Neural cell (in vitro differentiated cells): ENCODE measurements at regions not wholly inside any gene's neighbourhood (a gene's known extent, or its start where the extent isn't known, plus 50 kb on each side); places are given as distances from the start of the nearest gene placed in this dataset.

ENCODE experiments used
- H2AFZ ChIP-seq: fragments of 200-600, 300-800 bp; sonication (generic), shearing (Covaris generic); 2 replicates; pipeline ENCODE4 v1.6.0; 2014; ENCODE audit warnings: low read depth, mild to moderate bottlenecking, antibody characterized with exemption, low read length, moderate library complexity
- H3F3A ChIP-seq: fragments of 200-600 bp; shearing (Covaris generic); 2 replicates; pipeline ENCODE4 v1.6.1; 2016; ENCODE audit warnings: mild to moderate bottlenecking, moderate library complexity, mixed read lengths, antibody characterized with exemption, low read length; ENCODE audit not compliant: insufficient read depth, poor library complexity, severe bottlenecking
- H3K27ac ChIP-seq: fragments of 200-600, 300-800 bp; sonication (generic), shearing (Covaris generic); 2 replicates; pipeline ENCODE4 v1.5.1; 2014; ENCODE audit warnings: mild to moderate bottlenecking, low read length, moderate library complexity
- H3K27me3 ChIP-seq: fragments of 300-800, 200-600 bp; sonication (generic), shearing (Covaris generic); 2 replicates; pipeline ENCODE4 v1.6.0; 2014; ENCODE audit warnings: mild to moderate bottlenecking, low read depth, low read length, moderate library complexity; ENCODE audit not compliant: insufficient read depth
- H3K36me3 ChIP-seq: fragments of 300-800, 200-600 bp; sonication (generic), shearing (Covaris generic); 2 replicates; pipeline ENCODE4 v1.5.1; 2014; ENCODE audit warnings: mild to moderate bottlenecking, antibody characterized with exemption, low read length, moderate library complexity; ENCODE audit not compliant: insufficient read depth
- H3K4me2 ChIP-seq: fragments of 300-800, 200-600 bp; sonication (generic), shearing (Covaris generic); 2 replicates; pipeline ENCODE4 v1.6.0; 2014; ENCODE audit warnings: mild to moderate bottlenecking, low read length
- H3K4me3 ChIP-seq: fragments of 300-800, 200-600 bp; sonication (generic), shearing (Covaris generic); 2 replicates; pipeline ENCODE4 v1.5.1; 2014; ENCODE audit warnings: mild to moderate bottlenecking, low read length, moderate library complexity
- H3K79me2 ChIP-seq: fragments of 200-600 bp; shearing (Covaris generic); replicated peaks from 2 replicates; pipeline ENCODE4 v1.6.0; 2014; ENCODE audit warnings: mild to moderate bottlenecking, low read length, moderate library complexity; ENCODE audit not compliant: insufficient read depth
- H3K9ac ChIP-seq: fragments of 300-800, 200-600 bp; sonication (generic), shearing (Covaris generic); 2 replicates; pipeline ENCODE4 v1.6.1; 2016; ENCODE audit warnings: mild to moderate bottlenecking, low read length, mixed read lengths
- H3K9me2 ChIP-seq: fragments of 200-600 bp; shearing (Covaris generic); 2 replicates; pipeline ENCODE4 v1.6.1; 2016; ENCODE audit warnings: mild to moderate bottlenecking, low read length, mixed read lengths; ENCODE audit not compliant: insufficient read depth
- H3K9me3 ChIP-seq: fragments of 200-600, 300-800 bp; sonication (generic), shearing (Covaris generic); 2 replicates; pipeline ENCODE4 v1.6.1; 2016; ENCODE audit warnings: mild to moderate bottlenecking, mixed run types, low read length, moderate library complexity, mixed read lengths
- H4K20me1 ChIP-seq: fragments of 200-600 bp; shearing (Covaris generic); 2 replicates; pipeline ENCODE4 v1.6.1; 2016; ENCODE audit warnings: mild to moderate bottlenecking, mixed run types; ENCODE audit not compliant: insufficient read depth
- CTCF ChIP-seq: fragments of 450-650 bp; IDR thresholded peaks from 2 replicates; pipeline ENCODE4 v1.5.1; 2014; ENCODE audit warnings: antibody characterized with exemption, mild to moderate bottlenecking, moderate library complexity; ENCODE audit not compliant: poor library complexity, severe bottlenecking
- EP300 ChIP-seq: fragments of 450-650 bp; conservative IDR thresholded peaks from 2 replicates; pipeline ENCODE4 v1.6.1; 2014; ENCODE audit warnings: antibody characterized with exemption, mild to moderate bottlenecking, moderate library complexity; ENCODE audit not compliant: poor library complexity, severe bottlenecking
- EZH2 ChIP-seq: fragments of 200-600, 300-800 bp; shearing (Covaris generic), sonication (generic); IDR thresholded peaks from 2 replicates; pipeline ENCODE4 v1.6.1; 2014; ENCODE audit warnings: antibody characterized with exemption, low read length, borderline replicate concordance, mild to moderate bottlenecking; ENCODE audit not compliant: insufficient read depth, poor library complexity, severe bottlenecking
- MXI1 ChIP-seq: fragments of 450-650 bp; conservative IDR thresholded peaks from 2 replicates; pipeline ENCODE4 v1.6.1; 2014; ENCODE audit warnings: antibody characterized with exemption, mild to moderate bottlenecking; ENCODE audit not compliant: poor library complexity, severe bottlenecking
- POLR2AphosphoS5 ChIP-seq: IDR thresholded peaks from 2 replicates; pipeline ENCODE4 v1.6.1; 2012
- RAD21 ChIP-seq: fragments of 450-650 bp; conservative IDR thresholded peaks from 2 replicates; pipeline ENCODE4 v1.6.1; 2014; ENCODE audit warnings: antibody characterized with exemption, mild to moderate bottlenecking, moderate library complexity
- SMC3 ChIP-seq: fragments of 450-650 bp; conservative IDR thresholded peaks from 2 replicates; pipeline ENCODE4 v1.6.1; 2014; ENCODE audit warnings: antibody characterized with exemption, mild to moderate bottlenecking, moderate library complexity; ENCODE audit not compliant: poor library complexity
- TAF1 ChIP-seq: IDR thresholded peaks from 2 replicates; pipeline ENCODE4 v1.6.1; 2012; ENCODE audit warnings: low read depth
- TF ChIP-seq, protein P1 (sequence below): IDR thresholded peaks from 2 replicates; pipeline ENCODE4 v1.6.1; 2012; ENCODE audit warnings: borderline replicate concordance

DNA sequence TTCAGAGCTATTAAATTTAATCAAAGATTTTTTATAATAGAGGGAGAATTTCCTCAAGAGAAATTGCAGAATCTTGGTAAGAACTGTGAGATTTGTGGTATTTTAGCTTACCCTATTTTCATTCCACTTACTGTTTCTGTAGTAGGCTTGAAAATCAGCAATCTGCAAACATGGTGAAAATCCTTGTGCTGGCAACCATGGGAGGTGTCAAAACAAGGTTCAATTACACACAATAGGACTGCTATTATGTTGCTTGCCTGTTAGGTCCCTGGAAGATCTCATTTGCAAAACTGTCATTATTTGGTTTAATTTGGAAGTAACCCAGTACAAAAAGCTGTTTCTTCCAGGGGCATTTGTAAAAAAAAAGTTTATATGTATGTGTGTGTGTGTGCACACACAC lies 662.8 kb upstream of the SLITRK6 start:
- Histone ChIP-seq H3F3A (no peaks in the 10 kb centered on the region), H3K79me2 (no peaks in the 10 kb centered on the region), H3K9me2 (no peaks in the 10 kb centered on the region), H4K20me1 (no peaks in the 10 kb centered on the region), H3K9me3 (no peaks in the 10 kb centered on the region), H3K4me3 (no peak overlapping the region), H3K36me3 (no peaks in the 10 kb centered on the region), H2AFZ (no peak overlapping the region), H3K27me3 (no peaks in the 10 kb centered on the region), H3K9ac (no peak overlapping the region), H3K4me2 (no peak overlapping the region), H3K27ac (no peak overlapping the region)
- no peak for TF ChIP-seq EP300
- no peak for TF ChIP-seq MXI1
- TF ChIP-seq POLR2AphosphoS5, result no peak
- TF ChIP-seq CTCF, result no peak
- TF ChIP-seq EZH2, result no peak
- TF ChIP-seq TAF1, result no peak
- TF ChIP-seq RAD21, result no peak
- TF ChIP-seq, protein P1, sequence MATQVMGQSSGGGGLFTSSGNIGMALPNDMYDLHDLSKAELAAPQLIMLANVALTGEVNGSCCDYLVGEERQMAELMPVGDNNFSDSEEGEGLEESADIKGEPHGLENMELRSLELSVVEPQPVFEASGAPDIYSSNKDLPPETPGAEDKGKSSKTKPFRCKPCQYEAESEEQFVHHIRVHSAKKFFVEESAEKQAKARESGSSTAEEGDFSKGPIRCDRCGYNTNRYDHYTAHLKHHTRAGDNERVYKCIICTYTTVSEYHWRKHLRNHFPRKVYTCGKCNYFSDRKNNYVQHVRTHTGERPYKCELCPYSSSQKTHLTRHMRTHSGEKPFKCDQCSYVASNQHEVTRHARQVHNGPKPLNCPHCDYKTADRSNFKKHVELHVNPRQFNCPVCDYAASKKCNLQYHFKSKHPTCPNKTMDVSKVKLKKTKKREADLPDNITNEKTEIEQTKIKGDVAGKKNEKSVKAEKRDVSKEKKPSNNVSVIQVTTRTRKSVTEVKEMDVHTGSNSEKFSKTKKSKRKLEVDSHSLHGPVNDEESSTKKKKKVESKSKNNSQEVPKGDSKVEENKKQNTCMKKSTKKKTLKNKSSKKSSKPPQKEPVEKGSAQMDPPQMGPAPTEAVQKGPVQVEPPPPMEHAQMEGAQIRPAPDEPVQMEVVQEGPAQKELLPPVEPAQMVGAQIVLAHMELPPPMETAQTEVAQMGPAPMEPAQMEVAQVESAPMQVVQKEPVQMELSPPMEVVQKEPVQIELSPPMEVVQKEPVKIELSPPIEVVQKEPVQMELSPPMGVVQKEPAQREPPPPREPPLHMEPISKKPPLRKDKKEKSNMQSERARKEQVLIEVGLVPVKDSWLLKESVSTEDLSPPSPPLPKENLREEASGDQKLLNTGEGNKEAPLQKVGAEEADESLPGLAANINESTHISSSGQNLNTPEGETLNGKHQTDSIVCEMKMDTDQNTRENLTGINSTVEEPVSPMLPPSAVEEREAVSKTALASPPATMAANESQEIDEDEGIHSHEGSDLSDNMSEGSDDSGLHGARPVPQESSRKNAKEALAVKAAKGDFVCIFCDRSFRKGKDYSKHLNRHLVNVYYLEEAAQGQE, result no peak

DNA sequence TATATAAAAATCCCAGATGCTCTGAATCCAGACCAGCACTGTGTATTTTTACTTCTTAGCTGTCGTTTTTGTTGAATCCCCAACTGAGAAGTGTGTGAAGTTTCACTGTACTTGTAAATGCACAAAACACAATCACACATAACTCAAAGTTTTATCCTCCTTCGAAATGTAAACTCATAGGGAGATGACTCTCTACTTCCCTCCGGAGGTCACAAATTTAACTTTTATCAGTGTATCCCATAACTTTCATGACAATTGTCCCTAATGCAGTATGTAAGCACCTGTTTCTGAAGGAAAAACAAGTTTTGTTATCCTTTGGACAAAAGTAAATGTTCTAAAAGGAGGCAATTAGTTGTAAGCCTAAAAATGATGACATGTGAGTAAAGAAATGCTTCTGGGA lies 665.0 kb upstream of the SLITRK6 start:
- Histone ChIP-seq H3K27ac (no peak overlapping the region), H3K9ac (no peak overlapping the region), H3K9me2 (no peaks in the 10 kb centered on the region), H3K79me2 (no peaks in the 10 kb centered on the region), H3F3A (no peaks in the 10 kb centered on the region), H3K9me3 (no peaks in the 10 kb centered on the region), H4K20me1 (no peaks in the 10 kb centered on the region), H3K36me3 (no peaks in the 10 kb centered on the region), H3K4me2 (no peak overlapping the region), H3K4me3 (no peak overlapping the region), H3K27me3 (no peaks in the 10 kb centered on the region), H2AFZ (no peak overlapping the region)
- TF ChIP-seq TAF1 (no peak), SMC3 (no peak), MXI1 (no peak), CTCF (no peak), EP300 (no peak), RAD21 (no peak), EZH2 (no peak), POLR2AphosphoS5 (no peak)
- TF ChIP-seq, protein P1, result no peak
